ENCODE measurements at regions not wholly inside any gene's neighbourhood (a gene's known extent, or its start where the extent isn't known, plus 50 kb on each side); places are given as distances from the start of the nearest gene placed in this dataset.

DNA sequence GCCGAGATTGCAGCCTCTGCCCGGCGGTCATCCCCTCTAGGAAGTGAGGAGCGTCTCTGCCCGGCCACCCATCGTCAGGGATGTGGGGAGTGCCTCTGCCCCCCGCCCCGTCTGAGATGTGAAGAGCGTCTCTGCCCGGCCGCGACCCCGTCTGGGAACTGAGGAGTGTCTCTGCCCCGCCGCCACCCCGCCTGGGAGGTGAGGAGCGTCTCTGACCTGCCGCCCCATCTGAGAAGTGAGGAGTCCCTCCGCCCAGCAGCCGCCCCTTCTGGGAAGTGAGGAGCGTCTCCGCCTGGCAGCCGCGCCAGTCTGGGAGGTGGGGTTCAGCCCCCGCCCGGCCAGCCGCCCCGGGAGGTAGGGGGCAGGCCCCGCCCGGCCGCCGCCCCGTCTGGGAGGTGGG, 544.0 kb downstream of the CCER1 start:
- no peak for TF ChIP-seq POLR2A (IDR thresholded peaks at IDR 0.05)
- TF ChIP-seq, protein P1, sequence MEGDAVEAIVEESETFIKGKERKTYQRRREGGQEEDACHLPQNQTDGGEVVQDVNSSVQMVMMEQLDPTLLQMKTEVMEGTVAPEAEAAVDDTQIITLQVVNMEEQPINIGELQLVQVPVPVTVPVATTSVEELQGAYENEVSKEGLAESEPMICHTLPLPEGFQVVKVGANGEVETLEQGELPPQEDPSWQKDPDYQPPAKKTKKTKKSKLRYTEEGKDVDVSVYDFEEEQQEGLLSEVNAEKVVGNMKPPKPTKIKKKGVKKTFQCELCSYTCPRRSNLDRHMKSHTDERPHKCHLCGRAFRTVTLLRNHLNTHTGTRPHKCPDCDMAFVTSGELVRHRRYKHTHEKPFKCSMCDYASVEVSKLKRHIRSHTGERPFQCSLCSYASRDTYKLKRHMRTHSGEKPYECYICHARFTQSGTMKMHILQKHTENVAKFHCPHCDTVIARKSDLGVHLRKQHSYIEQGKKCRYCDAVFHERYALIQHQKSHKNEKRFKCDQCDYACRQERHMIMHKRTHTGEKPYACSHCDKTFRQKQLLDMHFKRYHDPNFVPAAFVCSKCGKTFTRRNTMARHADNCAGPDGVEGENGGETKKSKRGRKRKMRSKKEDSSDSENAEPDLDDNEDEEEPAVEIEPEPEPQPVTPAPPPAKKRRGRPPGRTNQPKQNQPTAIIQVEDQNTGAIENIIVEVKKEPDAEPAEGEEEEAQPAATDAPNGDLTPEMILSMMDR (IDR thresholded peaks at IDR 0.05) = no peak

All from heart left ventricle (tissue), 13 donors.